Ecto neural progenitor cell (in vitro differentiated cells): ENCODE measurements at regions not wholly inside any gene's neighbourhood (a gene's known extent, or its start where the extent isn't known, plus 50 kb on each side); places are given as distances from the start of the nearest gene placed in this dataset.
A peak's percentile ranks its signal among the peaks of the same experiment; 100 is the strongest.
"Not testable (repeated sequence)": the region's sequence is repeated elsewhere in the genome, so short reads cannot be mapped to it uniquely, and the experiment has no call there.

Source experiments
- DNase-seq: peaks from one replicate; pipeline ENCODE4 v3.0.0-alpha.2; 2018; ENCODE audit warnings: low spot score

DNA sequence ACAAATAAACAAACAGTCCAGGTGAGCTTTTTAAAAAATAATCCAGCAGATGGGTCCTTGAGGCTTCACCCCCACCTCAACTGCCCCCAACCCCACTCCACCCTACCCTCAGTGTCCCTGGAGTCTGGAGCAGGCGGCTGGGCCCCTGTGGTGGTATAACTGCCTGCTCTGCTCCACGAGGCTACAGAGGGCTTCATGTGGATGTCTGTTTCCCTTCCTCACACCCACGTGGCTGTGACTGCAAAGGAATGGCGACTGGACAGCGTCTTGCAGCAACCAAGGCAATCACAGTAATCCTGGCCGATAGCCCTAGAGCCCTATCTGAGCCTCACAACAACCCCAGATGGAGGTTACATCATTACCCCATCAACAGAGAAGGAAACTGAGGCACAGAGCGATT lies 76.5 kb downstream of the SLC2A10 start:
- no peak for DNase-seq

DNA sequence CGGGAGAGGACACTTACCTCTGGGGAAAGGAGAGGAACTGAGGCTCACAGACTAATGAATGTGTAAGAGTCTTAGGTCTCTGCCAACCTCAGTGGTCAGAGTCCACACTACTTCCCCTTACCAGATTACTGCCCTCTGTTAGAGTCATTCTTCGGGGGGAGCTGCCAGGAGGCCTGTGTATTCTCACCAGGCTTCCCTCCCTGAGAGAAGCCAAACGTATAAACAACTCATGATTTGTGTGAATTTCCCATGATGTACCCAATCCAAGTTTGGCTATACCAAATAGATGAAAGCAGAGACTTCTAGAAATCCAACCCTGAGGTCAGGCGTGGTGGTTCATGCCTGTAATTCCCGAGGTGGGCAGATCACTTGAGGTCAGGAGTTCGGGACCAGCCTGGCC lies 77.1 kb downstream of the SLC2A10 start:
- no peak for DNase-seq

DNA sequence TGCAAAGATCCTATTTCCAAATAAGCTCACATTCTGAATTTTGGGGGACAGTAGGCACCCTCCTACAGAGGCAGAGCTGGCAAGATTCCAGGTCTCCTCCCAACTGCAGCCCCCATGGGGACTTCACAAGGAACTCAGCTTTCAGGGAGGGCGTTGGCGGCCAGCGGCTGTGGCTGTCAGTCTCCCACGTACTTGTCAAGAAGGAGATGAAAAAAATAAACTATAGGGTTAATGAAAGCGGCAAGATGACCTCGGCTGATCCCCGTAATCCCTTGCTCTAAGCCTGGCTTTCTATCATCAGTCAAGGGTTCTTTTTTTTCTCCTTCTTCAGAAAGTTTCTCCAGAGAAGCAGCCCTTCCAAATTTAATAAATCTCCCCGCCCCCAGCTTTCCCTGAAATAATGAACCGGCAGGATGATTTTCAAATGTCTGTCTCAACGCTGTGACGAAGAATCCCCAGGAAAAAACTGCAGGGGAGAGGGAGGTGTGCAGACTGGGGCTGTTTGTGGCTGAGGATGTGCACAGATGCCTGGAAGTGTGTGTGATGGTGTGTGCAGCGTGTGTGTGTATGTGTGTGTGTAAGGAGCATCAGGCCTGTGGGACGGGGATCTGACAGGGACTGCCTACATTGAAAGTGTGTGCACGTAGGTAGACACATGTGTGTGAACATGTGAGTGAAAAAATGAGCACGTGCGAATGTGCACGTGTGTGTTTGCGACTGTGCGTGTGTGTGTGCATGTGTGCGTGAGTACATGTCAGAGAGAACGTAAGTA lies 78.7 kb downstream of the SLC2A10 start:
- no peak for DNase-seq

DNA sequence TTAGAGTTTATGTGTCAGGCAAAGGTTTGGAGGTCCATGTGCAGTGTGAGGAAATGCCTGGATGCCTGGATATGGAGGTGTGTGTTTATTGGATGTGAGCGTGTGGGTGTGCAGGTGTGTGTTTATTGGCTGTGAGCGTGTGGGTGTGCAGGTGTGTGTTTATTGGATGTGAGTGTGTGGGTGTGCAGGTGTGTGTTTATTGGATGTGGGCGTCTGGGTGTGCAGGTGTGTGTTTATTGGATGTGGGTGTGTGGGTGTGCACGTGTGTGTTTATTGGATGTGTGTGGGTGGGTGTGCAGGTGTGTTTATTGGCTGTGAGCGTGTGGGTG lies 79.3 kb downstream of the SLC2A10 start:
- not testable (repeated sequence) for DNase-seq

DNA sequence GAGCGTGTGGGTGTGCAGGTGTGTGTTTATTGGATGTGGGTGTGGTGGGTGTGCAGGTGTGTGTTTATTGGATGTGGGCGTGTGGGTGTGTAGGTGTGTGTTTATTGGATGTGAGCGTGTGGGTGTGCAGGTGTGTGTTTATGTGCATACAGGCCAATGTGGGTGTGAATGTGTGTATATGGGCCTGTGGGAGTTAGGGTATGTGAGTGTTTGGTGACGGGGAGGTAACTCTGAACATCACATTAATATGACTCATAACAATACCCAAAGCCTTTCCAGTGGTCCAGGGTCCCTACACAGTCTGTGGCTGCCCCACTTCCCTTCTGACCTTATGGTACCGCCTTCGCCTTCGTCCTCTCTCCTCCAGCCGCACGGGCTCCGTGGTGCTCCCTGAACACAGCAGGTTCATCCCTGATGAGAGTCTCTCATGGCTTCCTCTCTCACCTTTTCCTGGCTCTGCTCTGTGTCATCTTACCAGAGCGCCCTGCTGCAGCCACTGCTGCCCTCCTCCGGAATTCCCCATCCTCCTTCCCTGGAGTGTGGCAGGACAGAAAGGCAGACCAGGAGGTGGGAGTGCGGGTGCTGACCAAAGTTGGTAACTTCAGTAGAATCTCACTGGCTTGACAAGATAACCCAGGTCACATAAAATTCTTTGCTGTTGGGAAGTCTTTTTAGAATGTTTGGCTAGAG lies 80.0 kb downstream of the SLC2A10 start:
- no peak for DNase-seq

DNA sequence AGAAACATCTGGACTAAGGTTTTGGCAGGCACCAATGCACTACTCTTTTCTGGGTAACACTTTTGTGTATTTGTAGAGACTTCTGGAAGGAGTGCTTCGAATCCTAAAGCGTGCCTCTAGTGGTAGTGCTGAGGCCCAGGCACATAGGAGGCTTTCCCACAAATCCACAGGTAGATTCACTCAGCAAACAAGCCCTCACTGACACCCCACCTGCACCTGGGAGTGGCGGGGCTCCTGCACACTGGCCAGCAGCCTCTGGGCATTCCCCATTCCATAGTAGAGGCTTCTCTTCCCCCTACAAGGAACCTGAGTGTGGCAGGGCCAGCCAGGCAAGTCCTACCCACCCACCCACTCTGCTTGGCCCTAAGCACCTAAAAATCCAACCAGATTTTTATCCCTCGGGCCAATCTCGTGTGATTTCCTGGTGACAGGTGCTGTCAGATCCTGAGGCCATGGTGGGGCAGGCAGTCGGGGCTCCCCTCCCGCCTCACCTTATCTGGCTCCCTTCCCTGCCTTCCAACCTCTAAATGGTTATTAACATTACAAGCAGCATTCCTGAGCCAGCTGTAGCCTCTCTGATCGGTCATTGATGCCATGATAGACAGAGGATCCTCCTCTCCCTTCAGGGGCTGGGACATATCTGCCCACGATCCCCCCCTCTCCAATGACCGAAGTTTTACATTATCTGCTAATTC lies 82.4 kb downstream of the SLC2A10 start:
- DNase-seq, result no peak

DNA sequence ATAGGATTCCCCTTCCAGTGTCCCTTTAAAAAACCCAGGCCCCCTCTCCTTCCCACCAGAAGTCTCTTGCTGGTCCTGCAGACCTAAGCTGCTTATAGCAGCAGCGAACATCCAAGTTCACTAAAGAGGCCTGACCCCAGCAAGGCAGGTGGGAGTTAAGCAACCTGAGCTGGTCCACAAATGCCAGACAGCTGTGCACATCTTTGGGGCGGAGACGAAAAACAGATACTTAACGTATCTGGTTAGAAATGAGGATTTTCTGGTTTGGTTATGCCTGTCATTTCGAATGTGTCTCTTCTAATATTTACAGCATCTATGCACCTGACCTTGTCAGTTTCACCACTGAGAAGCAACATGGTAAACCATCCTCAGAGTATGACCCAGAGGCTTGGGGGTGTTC lies 87.8 kb downstream of the SLC2A10 start:
- no peak for DNase-seq

DNA sequence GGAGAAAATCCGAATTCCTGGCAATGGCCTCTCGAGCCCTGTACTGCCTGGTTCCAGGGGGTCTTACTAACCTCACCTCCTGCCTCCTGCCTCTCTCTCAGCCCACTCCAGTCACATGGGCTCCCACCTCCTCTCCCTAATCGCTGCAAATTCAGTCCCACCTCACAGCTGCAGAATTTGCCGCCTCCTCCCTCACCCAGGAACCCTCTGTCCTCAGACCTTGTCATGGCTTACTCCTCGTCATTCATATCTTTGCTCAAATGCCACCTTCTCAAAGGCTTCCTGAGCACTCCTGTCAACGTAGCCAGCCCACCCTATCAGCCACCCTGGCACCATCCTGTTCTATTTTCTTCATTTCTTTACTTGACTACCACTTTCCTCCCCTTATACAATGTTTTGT lies 89.0 kb downstream of the SLC2A10 start:
- no peak for DNase-seq

DNA sequence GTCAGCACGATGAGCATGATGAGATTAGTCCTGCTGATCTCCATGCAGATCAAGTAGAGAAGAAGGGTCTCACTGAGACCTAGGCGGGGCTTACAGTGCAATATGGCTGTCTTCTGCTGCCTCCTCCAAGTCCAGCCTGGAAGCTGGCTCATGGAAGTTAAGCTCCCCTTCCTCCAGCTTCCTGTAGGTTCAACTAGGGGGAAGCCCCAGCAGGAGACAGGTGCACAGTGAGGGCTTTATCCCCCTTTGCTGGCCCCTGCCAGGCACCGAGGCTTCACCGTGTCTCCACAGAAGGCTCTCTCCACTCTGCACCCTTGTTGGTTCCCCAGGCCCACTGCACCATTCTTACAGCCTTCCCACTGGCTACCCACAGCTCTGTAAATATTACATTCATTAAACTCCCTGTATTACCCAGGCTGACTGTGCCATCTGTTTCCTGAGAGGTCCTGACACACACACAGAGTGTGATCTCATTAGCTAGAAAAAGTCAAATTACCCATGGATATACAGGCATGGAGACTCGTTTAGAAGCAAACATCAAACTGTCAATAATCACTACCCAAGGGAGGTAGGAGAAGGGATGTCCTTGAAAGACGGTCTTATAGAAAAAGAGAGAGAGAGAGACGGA lies 90.4 kb downstream of the SLC2A10 start:
- no peak for DNase-seq

DNA sequence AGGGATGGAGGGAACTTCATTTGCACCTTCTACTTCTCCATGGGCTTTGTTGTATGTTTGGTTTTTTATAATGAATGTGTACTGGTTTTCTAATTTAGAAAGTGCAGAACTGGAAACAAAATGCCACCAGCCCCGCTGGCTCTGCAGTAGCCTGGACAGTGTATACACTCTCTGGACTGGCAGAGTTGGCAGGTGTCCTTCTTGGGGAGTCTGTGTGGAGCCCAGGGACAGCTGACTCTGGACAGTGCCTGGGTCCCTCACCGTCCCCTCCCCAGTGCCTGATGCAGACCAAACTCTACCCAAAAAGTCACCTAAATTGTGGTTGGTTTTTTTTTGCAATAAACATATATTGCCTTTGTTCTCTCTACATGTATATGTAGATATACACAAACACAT lies 91.0 kb downstream of the SLC2A10 start:
- no peak for DNase-seq

DNA sequence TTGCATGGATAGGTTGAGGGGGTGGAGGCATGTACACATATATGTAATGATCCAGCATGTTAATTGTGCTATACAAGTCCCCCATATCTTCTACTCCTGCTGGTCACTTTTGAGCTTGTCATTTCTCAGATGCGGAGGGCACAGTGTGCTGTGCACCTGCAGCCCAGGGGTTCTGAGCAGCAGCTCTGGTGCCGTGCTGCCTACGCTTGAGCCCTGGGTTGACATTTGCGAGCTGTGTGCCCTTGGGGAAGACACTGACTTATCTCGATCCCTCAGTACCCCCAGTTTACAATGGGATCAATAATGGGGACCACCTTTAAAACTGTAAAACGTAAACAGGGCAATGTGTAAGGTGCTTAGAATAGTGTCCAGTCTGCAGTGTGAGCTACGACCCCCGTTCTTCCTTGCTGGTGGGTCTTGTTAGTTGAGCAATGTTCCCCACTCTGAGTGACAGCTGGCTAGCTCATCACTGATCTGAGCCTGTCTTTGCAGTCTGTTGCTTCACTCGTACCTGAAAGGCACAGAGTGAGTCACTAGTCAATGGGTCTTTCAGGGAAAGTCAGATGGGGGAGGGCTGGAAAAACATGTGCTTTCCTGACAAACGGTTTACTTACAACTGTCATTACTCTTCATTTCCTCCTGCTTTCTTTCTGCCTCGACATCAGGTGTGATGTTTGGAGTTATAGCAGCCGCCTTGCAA lies 91.7 kb downstream of the SLC2A10 start:
- no peak for DNase-seq

DNA sequence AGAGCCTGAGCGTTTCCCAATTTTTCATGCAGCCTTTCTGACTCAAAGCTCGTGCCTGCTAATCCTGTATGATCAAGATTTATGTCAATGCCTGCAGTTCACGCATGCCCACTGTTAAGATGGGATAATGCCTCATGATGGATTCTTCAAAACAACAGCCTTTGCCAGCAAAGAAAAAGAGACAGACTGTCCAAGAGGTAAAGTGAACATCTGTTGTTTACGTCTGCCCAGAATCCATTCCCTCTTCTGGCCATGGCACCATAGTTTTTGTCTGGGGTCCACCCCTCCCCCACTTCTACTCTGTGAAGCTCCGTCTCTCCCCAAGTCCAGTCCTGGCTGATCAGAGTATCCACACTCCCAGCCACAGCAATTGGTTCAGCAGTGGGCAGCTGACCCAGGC lies 91.9 kb upstream of the EYA2 start:
- no peak for DNase-seq

DNA sequence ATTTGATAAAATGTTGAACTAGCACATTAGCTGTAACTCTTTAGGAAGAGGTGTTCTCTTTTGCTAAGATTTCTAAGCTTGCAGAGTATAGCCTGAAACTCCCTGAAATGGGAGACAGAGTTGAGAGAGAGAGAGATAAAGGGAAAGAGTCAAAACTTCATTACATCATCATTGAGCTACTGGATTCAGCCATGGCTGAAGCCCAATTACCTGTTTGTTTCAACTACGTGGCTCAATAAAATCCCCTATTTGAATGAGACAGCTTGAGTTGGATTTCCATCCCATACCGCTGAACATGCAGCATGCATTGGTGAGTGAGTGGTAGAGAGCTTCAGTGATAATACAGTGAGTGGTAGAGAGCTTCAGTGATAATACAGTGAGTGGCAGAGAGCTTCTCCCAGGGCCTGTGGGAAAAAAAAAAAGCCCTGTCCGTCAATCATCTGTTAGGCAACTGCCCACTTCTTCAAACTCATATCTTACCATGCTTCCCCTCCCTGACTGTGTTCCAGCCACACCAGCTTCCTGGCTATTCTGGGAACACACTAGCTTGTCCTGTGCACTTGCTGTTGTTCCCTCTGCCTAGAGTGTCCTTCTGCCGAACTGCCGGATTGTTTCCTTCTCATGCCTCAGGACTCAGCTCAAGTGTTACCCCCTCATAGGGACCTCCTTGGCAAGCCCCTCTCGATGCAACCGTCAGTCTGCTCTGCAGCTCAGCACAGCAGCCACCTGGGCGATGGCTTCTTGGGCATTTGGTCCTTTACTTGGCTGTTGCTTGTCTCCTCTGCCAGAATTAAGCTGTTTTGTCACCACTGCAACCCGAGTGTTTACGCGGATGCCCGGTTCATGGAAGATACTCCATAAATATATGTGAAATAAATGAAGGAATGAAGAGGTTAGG lies 91.3 kb upstream of the EYA2 start:
- no peak for DNase-seq

DNA sequence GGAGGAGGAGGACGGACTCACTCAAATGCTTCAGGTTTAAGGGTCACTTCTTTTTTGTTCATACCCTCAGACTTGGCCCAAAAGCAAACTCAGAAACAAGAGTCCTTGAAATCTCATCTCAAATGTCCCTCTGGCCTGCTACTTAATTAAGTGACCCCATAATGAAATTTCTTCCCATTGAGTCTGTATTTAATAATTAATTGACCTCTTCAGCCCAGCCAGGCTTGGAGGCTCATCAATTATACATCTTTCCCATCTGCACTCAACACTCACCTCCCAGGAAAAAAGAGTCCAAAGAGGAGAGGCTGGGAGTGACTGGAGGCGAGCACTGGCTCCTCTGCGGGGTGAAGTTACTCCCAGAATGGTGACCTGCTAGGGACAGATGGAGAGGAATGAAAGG lies 90.5 kb upstream of the EYA2 start:
- DNase-seq, result no peak

DNA sequence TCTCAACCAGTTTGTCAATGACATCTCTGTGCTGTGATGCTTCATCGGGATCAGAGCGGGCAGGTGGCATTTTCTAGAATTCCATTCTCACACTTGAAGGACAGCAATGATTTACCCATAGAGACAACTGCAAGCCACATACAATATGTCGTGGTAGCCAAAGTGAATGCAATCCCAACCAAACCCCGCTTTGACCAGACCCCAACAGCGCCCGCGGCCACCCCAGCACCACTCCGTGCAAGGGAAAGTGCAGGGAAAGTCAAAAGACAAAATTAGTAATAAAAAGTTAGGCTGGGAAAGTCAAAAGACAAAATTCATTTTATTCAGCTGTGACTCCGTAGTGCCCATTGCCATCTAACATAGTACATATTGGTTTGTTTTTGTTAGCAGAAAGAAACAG lies 88.8 kb upstream of the EYA2 start:
- no peak for DNase-seq

DNA sequence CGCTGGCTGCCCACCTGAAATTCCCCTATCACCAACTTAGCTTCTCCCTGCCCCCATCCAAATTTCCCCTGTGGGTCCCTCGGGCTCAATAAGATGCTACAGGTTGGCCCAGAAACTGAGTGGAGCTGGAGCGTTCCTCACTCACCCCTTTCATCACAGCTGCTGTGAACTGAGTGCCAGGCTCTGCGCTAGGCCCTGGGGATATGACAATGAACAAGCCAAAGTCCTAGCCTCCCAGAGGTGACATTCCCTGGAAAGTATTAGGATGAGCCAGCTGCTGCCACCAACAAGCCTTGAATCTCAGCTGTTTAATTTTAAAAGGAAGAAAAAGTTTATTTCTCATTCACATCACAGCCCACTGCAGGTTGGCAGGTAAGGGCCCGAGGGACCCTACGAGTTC lies 86.6 kb upstream of the EYA2 start:
- DNase-seq, result no peak

DNA sequence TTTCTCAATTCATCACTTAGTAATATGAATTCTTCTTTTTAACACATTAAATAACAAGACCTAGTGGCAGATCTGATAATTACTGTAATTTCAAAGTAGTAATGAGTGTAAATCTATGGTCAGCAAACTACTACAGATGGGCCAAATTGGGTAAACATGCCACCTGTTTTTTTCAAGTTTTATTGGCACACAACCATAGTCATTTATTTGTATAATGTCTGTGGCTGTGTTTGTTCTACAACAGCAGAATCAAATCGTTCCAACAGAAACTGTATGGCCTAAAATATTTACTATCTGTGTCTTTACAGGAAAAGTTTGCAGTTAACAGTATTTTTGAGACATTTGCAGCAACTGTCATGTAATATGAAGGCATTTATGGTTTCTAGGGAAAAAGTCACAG lies 86.1 kb upstream of the EYA2 start:
- no peak for DNase-seq

DNA sequence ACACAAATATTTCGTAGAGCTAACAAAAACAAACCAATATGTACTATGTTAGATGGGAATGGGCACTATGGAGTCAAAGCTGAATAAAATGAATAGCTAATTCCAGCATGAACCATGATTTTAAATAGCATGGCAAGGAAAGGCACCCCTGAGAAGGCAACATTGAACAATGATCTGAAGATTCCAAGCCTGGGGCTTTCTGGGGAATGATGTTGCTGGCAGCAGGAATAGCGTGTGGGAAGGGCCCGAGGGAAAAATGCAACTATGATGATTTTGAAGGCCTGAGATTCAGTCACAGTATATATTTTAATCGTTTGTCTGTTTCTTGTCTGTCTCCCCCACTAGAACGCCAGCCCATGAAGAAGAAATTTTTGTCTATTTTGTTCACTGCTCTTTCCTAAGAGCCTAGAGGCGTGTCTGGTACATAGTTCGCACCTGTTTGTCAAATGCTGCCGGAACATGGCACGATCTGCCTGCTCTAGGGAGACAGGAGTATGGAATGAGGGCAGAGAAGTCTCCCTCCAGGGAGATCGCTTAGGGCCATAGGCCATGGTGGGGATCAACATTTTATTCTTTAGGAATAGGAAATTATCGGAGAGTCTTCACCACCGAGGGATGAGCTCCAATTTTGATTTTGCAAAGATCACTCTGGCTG lies 84.8 kb upstream of the EYA2 start:
- DNase-seq, result no peak

DNA sequence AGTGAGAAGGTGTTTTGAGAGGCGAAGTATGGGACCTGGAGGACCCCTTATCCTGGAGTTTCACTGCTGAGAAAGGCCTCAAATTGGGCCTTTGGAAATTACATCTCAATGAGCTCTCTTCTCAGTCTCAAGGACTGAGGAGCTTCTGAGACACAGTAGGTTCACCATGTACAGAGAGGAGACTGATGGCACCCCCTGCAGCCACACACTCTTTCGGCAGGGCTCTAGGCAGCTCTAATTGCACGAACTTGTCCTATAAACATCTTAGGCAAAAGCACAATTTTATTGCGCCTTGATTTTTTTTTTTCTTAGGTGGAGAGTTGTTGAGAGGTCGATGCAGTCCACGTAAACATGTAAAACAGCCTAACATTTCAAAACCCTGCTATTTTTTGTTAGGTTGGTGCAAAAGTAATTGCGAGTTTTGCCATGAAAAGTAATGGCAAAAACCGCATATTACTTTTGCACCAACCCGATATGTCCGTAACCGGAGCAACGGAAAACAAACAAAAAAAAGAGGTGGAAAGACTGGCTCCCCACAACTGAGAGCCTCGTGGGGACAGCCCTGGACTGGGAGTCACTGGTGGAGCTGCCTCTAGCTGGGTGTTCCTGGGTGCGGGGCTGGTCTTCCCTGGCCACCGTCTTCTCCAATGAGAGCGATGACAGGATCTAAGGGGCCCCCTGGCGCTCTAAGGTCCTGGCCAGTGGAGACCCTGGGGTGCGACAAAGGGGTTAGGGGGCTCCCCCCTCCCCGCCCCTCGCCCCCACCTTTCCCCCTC lies 84.0 kb upstream of the EYA2 start:
- DNase-seq, result peak; percentile 36
